HCT116 (cell line): ENCODE measurements at regions not wholly inside any gene's neighbourhood (a gene's known extent, or its start where the extent isn't known, plus 50 kb on each side); places are given as distances from the start of the nearest gene placed in this dataset.

Source experiments
- ATAC-seq: fragments of 200-7000 bp; cut with Tn5 transposase; 2 replicates; pipeline ENCODE4 v1.9.1; 2020; ENCODE audit warnings: mild to moderate bottlenecking, moderate library complexity
- BruUV-seq: library from RNA; stranded (reverse); fragments of 400-500 nt; replicated peaks from 2 replicates; lab custom pipeline; 2021; lab: Mats Ljungman, UMichigan
- CTCF ChIA-PET: fragments of 300-600 bp; sonication (Branson Sonifier 250); formaldehyde crosslinking; loops from one replicate; lab custom pipeline; 2021; ENCODE audit warnings: antibody characterized with exemption; lab: Charles Lee
- POLR2A ChIA-PET: fragments of 300-600, 350-600 bp; sonication (Branson Sonifier 250); formaldehyde crosslinking; loops from one replicate; lab custom pipeline; 2021; ENCODE audit warnings: antibody characterized with exemption; lab: Charles Lee
- RAD21 ChIA-PET, 2 experiments: fragments of 300-600 bp; sonication (Branson Sonifier 250); formaldehyde crosslinking; loops; one replicate each; lab custom pipeline; 2023; ENCODE audit warnings: low total read pairs in 2 of 2; ENCODE audit not compliant: uncharacterized antibody in 2 of 2, unreplicated experiment in 2 of 2, low non-redundant PET in 1 of 2; lab: Charles Lee
- DNase-seq: peaks from one replicate; pipeline ENCODE4 v3.0.0-alpha.2; 2010; ENCODE audit warnings: low read depth, low spot score
- H2AFZ ChIP-seq: fragments of 200-600 bp; shearing (Covaris generic), sonication (generic); 2 replicates; pipeline ENCODE4 v1.6.1; 2017; ENCODE audit warnings: low read depth, mixed run types, mixed read lengths, antibody characterized with exemption, low read length; ENCODE audit not compliant: poor library complexity, severe bottlenecking
- H3K27ac ChIP-seq: 2 replicates; pipeline ENCODE4 v1.5.1; 2012; ENCODE audit warnings: low read depth, low read length
- H3K27me3 ChIP-seq: fragments of 200-600 bp; sonication (generic); 2 replicates; pipeline ENCODE4 v1.6.1; 2016; ENCODE audit warnings: mixed run types, low read length, mixed read lengths; ENCODE audit not compliant: insufficient read depth
- H3K36me3 ChIP-seq, 2 experiments: fragments of 200-500 bp in 1 of 2; fragments of 200-600 bp in 1 of 2; sonication (Bioruptor generic) in 1 of 2; sonication (generic) in 1 of 2; 2 replicates each; pipeline versions ENCODE4 v1.5.1 to v1.6.1; 2014 to 2016; ENCODE audit warnings: low read length in 2 of 2, inconsistent platforms in 1 of 2, mixed read lengths in 1 of 2, mixed run types in 1 of 2; ENCODE audit not compliant: insufficient read depth in 2 of 2, control insufficient read depth in 1 of 2
- H3K4me1 ChIP-seq, 2 experiments: fragments of 200-600 bp in 1 of 2; sonication (generic) in 1 of 2; 2 replicates each; pipeline versions ENCODE4 v1.5.1 to v1.6.1; 2012 to 2017; ENCODE audit warnings: low read length in 2 of 2, inconsistent platforms in 1 of 2, mild to moderate bottlenecking in 1 of 2, mixed read lengths in 1 of 2, mixed run types in 1 of 2, moderate library complexity in 1 of 2; ENCODE audit not compliant: insufficient read depth in 2 of 2, control insufficient read depth in 1 of 2
- H3K4me2 ChIP-seq: fragments of 200-600 bp; sonication (generic); 2 replicates; pipeline ENCODE4 v1.6.1; 2017; ENCODE audit warnings: mixed run types, low read length, mixed read lengths
- H3K4me3 ChIP-seq, 2 experiments: fragments of 200-600 bp in 1 of 2; sonication (generic) in 1 of 2; replicated peaks in 1 of 2; 2 replicates each; pipeline ENCODE4 v1.5.1; 2011 to 2016; ENCODE audit warnings: low read length in 2 of 2, control low read depth in 1 of 2, low read depth in 1 of 2, mild to moderate bottlenecking in 1 of 2, mixed read lengths in 1 of 2, mixed run types in 1 of 2
- H3K79me2 ChIP-seq: fragments of 200-600 bp; sonication (generic); 2 replicates; pipeline ENCODE4 v1.6.1; 2017; ENCODE audit warnings: mild to moderate bottlenecking, mixed run types, low read length, moderate library complexity, mixed read lengths; ENCODE audit not compliant: insufficient read depth
- H3K9ac ChIP-seq: fragments of 200-600 bp; sonication (generic); 2 replicates; pipeline ENCODE4 v1.6.1; 2016; ENCODE audit warnings: low read length, mixed read lengths
- H3K9me2 ChIP-seq: fragments of 200-600 bp; sonication (generic), shearing (Covaris generic); 2 replicates; pipeline ENCODE4 v1.6.1; 2017; ENCODE audit warnings: mixed run types, mild to moderate bottlenecking, moderate library complexity; ENCODE audit not compliant: insufficient read depth
- H3K9me3 ChIP-seq, 2 experiments: fragments of 200-500 bp in 1 of 2; fragments of 200-600 bp in 1 of 2; sonication (Bioruptor generic) in 1 of 2; sonication (generic) in 1 of 2; 2 replicates each; pipeline ENCODE4 v1.6.1; 2014 to 2017; ENCODE audit warnings: low read length in 2 of 2, mixed read lengths in 2 of 2, inconsistent platforms in 1 of 2, low read depth in 1 of 2, mild to moderate bottlenecking in 1 of 2, mixed run types in 1 of 2, moderate library complexity in 1 of 2; ENCODE audit not compliant: control insufficient read depth in 1 of 2, insufficient read depth in 1 of 2
- H4K20me1 ChIP-seq: fragments of 200-600 bp; sonication (generic), shearing (Covaris generic); 2 replicates; pipeline ENCODE4 v1.6.1; 2017; ENCODE audit warnings: mixed run types, mild to moderate bottlenecking, moderate library complexity; ENCODE audit not compliant: insufficient read depth
- ATF3 ChIP-seq: IDR thresholded peaks from 2 replicates; pipeline ENCODE4 v1.6.1; 2012
- CBX3 ChIP-seq: IDR thresholded peaks from 2 replicates; pipeline ENCODE4 v1.6.1; 2012; ENCODE audit warnings: low read depth
- CEBPB ChIP-seq: IDR thresholded peaks from 2 replicates; pipeline ENCODE4 v1.6.1; 2012; ENCODE audit warnings: low read depth
- EGR1 ChIP-seq: IDR thresholded peaks from 2 replicates; pipeline ENCODE4 v1.6.1; 2012; ENCODE audit warnings: low read depth
- ELF1 ChIP-seq: IDR thresholded peaks from 2 replicates; pipeline ENCODE4 v1.6.1; 2012; ENCODE audit warnings: low read depth, borderline replicate concordance
- EZH2phosphoT487 ChIP-seq: fragments of 200-600 bp; IDR thresholded peaks from 2 replicates; pipeline ENCODE4 v1.6.1; 2018; ENCODE audit warnings: antibody characterized with exemption, borderline replicate concordance
- FOSL1 ChIP-seq: IDR thresholded peaks from 2 replicates; pipeline ENCODE4 v1.6.1; 2012; ENCODE audit warnings: low read depth
- MAX ChIP-seq: IDR thresholded peaks from 2 replicates; pipeline ENCODE4 v1.6.1; 2012
- POLR2A ChIP-seq: IDR thresholded peaks from 2 replicates; pipeline ENCODE4 v1.7.0; 2011; ENCODE audit warnings: borderline replicate concordance; ENCODE audit not compliant: insufficient read depth, insufficient read length; ENCODE audit errors: extremely low read depth
- POLR2AphosphoS5 ChIP-seq: IDR thresholded peaks from 2 replicates; pipeline ENCODE4 v1.6.1; 2011; ENCODE audit warnings: mild to moderate bottlenecking, low read depth, low read length, moderate library complexity
- RAD21 ChIP-seq: IDR thresholded peaks from 2 replicates; pipeline ENCODE4 v1.6.1; 2012; ENCODE audit warnings: low read depth, mild to moderate bottlenecking
- REST ChIP-seq: IDR thresholded peaks from 2 replicates; pipeline ENCODE4 v1.6.1; 2012; ENCODE audit warnings: low read depth
- SIN3A ChIP-seq: IDR thresholded peaks from 2 replicates; pipeline ENCODE4 v1.6.1; 2012; ENCODE audit warnings: low read depth
- SP1 ChIP-seq: IDR thresholded peaks from 2 replicates; pipeline ENCODE4 v1.6.1; 2012; ENCODE audit warnings: low read depth
- SRF ChIP-seq: IDR thresholded peaks from 2 replicates; pipeline ENCODE4 v1.6.1; 2012; ENCODE audit warnings: low read depth
- YY1 ChIP-seq: IDR thresholded peaks from 2 replicates; pipeline ENCODE4 v1.6.1; 2011; ENCODE audit warnings: low read length, low read depth, moderate library complexity, mild to moderate bottlenecking; ENCODE audit not compliant: insufficient replicate concordance; ENCODE audit errors: extremely low read depth
- ZBTB33 ChIP-seq: IDR thresholded peaks from 2 replicates; pipeline ENCODE4 v1.6.1; 2011; ENCODE audit warnings: mild to moderate bottlenecking, low read length, moderate library complexity; ENCODE audit not compliant: insufficient replicate concordance; ENCODE audit errors: extremely low read depth
- ZFX ChIP-seq: fragments of 450-650 bp; IDR thresholded peaks from 2 replicates; pipeline ENCODE4 v1.6.1; 2017
- ZNF274 ChIP-seq: fragments of 200-500 bp; sonication (Bioruptor generic); IDR thresholded peaks from 2 replicates; pipeline ENCODE4 v1.6.1; 2014; ENCODE audit warnings: mild to moderate bottlenecking, low read depth, low read length, inconsistent platforms
- intact Hi-C: fragments of 100-400 bp; cut with micrococcal nuclease; formaldehyde crosslinking; loops from 2 replicates; pipeline ENCODE4 v1.10.0; 2022

GRCh38 chr13:110067355-110068175, 239.4 kb downstream of the COL4A1 start:
- ATAC-seq = no peak
- no peaks in the 10 kb centered on the region for H3K79me2 ChIP-seq
- H3K27ac ChIP-seq = no peak overlapping the region
- BruUV-seq = no TSS peak
- H3K27me3 ChIP-seq = no peaks in the 10 kb centered on the region
- H3K9ac ChIP-seq = no peak overlapping the region
- ChIA-PET CTCF (no interaction called here), POLR2A (no interaction called here), RAD21 (no interaction called here)
- no peak overlapping the region for H2AFZ ChIP-seq
- H3K4me2 ChIP-seq = no peak overlapping the region
- intact Hi-C loops = no loop called here
- no peaks in the 10 kb centered on the region for H3K36me3 ChIP-seq
- no peak for DNase-seq
- H3K4me1 ChIP-seq = peaks cover 0 to under 1% of the 10 kb centered on the region in 2 experiments; a peak in 1 of 4 replicates
- H3K4me3 ChIP-seq = no peak overlapping the region
- no peaks in the 10 kb centered on the region for H4K20me1 ChIP-seq
- H3K9me2 ChIP-seq = no peaks in the 10 kb centered on the region
- no peak for TF ChIP-seq SIN3A
- TF ChIP-seq SRF = no peak
- no peak for TF ChIP-seq ZBTB33
- TF ChIP-seq YY1 = no peak
- TF ChIP-seq CEBPB = no peak
- no peak for TF ChIP-seq ATF3
- no peak for TF ChIP-seq CBX3
- no peak for TF ChIP-seq EGR1
- no peak for TF ChIP-seq POLR2AphosphoS5
- no peak for TF ChIP-seq POLR2A
- TF ChIP-seq MAX = no peak
- TF ChIP-seq ELF1 = no peak
- TF ChIP-seq ZFX = no peak
- TF ChIP-seq ZNF274 = no peak
- no peak for TF ChIP-seq EZH2phosphoT487
- no peak for TF ChIP-seq SP1
- no peak for TF ChIP-seq FOSL1
- TF ChIP-seq RAD21 = no peak
- no peak for TF ChIP-seq REST
- TF ChIP-seq, all 23 proteins: peak for 0
- no peaks in the 10 kb centered on the region for H3K9me3 ChIP-seq
